ENCODE measurements at regions not wholly inside any gene's neighbourhood (a gene's known extent, or its start where the extent isn't known, plus 50 kb on each side); places are given as distances from the start of the nearest gene placed in this dataset.

DNA sequence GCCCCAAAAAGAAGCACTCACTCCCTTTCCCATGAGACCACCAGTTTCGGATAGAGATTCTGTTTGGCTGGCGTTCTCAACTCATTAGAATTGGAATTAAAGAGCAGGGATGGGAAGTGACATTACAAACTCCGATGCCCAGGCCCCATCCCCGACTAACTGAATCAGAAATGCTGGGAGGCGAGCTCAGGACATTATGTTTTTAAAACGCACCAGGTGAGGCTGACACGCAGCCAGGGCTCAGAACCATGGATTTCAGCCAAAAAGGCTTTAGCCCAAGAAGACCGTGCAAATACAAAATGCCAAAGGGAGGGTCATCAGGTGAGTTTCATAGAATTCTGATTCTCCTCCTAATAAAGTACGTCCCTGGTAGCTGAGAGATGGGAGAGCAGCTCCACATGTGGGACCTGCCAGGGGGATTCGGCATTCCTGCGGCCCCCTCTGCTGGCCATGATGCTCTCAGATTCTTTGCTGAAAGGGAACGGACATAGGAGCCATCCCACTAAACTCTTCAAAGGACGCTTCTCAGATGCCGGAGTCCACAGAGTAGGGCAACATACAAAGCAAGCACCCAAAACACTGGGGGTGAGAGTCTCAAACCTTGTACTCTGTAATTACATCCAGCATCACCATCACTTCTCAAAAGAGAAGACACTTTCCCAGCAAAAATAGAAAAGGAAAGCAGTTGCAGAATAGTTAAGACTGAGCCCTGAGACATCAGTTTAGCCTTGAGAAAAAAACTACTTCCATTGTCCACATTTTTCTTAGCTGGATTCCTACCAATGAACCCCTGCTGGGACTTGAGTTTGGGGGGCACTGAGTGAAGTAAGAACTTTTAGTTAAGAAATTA, 205.2 kb downstream of the BMP7 start:
- no peaks in the 10 kb centered on the region for H3K36me3 Mint-ChIP-seq (ENCODE audit: low read depth)
- no peak overlapping the region for H3K4me3 Mint-ChIP-seq
- H3K27ac Mint-ChIP-seq, result no peak overlapping the region
- no peaks in the 10 kb centered on the region for H3K9me3 Mint-ChIP-seq
- peaks cover 14% of the 10 kb centered on the region; the same call in 1 of the 2 replicates for H3K4me1 Mint-ChIP-seq (ENCODE audit: low read depth)
- no peak for DNase-seq
- TF ChIP-seq, protein P1, sequence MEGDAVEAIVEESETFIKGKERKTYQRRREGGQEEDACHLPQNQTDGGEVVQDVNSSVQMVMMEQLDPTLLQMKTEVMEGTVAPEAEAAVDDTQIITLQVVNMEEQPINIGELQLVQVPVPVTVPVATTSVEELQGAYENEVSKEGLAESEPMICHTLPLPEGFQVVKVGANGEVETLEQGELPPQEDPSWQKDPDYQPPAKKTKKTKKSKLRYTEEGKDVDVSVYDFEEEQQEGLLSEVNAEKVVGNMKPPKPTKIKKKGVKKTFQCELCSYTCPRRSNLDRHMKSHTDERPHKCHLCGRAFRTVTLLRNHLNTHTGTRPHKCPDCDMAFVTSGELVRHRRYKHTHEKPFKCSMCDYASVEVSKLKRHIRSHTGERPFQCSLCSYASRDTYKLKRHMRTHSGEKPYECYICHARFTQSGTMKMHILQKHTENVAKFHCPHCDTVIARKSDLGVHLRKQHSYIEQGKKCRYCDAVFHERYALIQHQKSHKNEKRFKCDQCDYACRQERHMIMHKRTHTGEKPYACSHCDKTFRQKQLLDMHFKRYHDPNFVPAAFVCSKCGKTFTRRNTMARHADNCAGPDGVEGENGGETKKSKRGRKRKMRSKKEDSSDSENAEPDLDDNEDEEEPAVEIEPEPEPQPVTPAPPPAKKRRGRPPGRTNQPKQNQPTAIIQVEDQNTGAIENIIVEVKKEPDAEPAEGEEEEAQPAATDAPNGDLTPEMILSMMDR (IDR thresholded peaks at IDR 0.05), result peak; percentile 58
- H3K27me3 Mint-ChIP-seq (ENCODE audit: insufficient read depth), result peaks cover 46% of the 10 kb centered on the region

DNA sequence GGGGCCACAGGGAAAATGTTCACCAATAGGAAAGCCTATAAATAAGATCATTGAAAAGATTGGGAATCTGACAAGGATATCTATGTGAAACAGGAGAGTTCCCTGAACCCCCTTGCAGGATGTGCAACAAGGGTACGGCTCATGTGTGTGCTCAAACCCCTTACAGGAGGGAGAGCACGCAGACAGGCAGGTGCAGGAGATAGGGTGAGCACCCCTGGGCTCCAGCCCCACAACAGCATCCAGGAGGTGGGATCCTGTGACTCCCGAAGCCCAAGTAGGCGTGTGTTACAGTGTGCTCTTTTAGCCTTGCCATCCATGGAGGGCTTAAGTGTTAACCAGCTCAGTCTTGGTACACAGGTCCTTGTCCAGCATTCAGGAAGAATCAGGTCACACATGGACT, 204.2 kb downstream of the BMP7 start:
- no peaks in the 10 kb centered on the region for H3K9me3 Mint-ChIP-seq
- peaks cover 14% of the 10 kb centered on the region; the same call in 1 of the 2 replicates for H3K4me1 Mint-ChIP-seq (ENCODE audit: low read depth)
- DNase-seq, result no peak
- TF ChIP-seq, protein P1 (IDR thresholded peaks at IDR 0.05), result no peak
- H3K27me3 Mint-ChIP-seq (ENCODE audit: insufficient read depth), result peaks cover 47% of the 10 kb centered on the region
- no peak overlapping the region for H3K27ac Mint-ChIP-seq
- H3K4me3 Mint-ChIP-seq, result no peak overlapping the region
- no peaks in the 10 kb centered on the region for H3K36me3 Mint-ChIP-seq (ENCODE audit: low read depth)

GRCh38 chr20:57062696-57063270, 203.7 kb downstream of the BMP7 start:
- H3K36me3 Mint-ChIP-seq (ENCODE audit: low read depth), result no peaks in the 10 kb centered on the region
- H3K27ac Mint-ChIP-seq, result no peak overlapping the region
- peaks cover 45% of the 10 kb centered on the region for H3K27me3 Mint-ChIP-seq (ENCODE audit: insufficient read depth)
- no peaks in the 10 kb centered on the region for H3K9me3 Mint-ChIP-seq
- H3K4me1 Mint-ChIP-seq (ENCODE audit: low read depth), result peaks cover 14% of the 10 kb centered on the region; the same call in 1 of the 2 replicates
- DNase-seq, result no peak
- TF ChIP-seq, protein P1 (IDR thresholded peaks at IDR 0.05), result no peak
- no peak overlapping the region for H3K4me3 Mint-ChIP-seq

DNA sequence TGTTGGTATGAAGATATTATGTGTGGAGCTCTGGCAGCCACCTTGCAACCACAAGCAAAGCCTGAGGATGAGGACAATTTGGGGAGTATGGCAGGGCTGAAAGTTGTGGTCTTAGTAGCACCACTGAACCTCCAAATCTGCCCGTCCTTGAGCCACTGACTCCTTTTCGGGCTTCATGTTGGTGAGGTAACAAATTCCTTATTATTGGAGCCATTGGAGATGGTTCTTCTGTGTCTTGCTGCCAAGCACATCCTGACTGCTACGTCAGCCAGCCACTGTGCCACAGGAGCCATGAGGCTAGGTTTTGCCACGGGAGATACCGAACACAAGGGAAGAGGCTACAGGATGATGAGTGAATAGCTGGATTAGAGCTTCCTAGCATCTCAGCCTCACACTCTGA, 201.6 kb downstream of the BMP7 start:
- TF ChIP-seq, protein P1 (IDR thresholded peaks at IDR 0.05), result no peak
- no peaks in the 10 kb centered on the region for H3K9me3 Mint-ChIP-seq
- no peak overlapping the region for H3K27ac Mint-ChIP-seq
- H3K4me3 Mint-ChIP-seq, result no peak overlapping the region
- H3K36me3 Mint-ChIP-seq (ENCODE audit: low read depth), result no peaks in the 10 kb centered on the region
- H3K27me3 Mint-ChIP-seq (ENCODE audit: insufficient read depth), result peaks cover 54% of the 10 kb centered on the region
- no peak for DNase-seq
- peaks cover 14% of the 10 kb centered on the region; the same call in 1 of the 2 replicates for H3K4me1 Mint-ChIP-seq (ENCODE audit: low read depth)

- no peak for DNase-seq
- Mint-ChIP-seq H3K9me3 (no peaks in the 10 kb centered on the region), H3K4me1 (ENCODE audit: low read depth) (peaks cover 9% of the 10 kb centered on the region; the same call in 1 of the 2 replicates), H3K27ac (no peak overlapping the region), H3K4me3 (peak overlapping the region; percentile 4; the same call in 1 of the 2 replicates), H3K36me3 (ENCODE audit: low read depth) (no peaks in the 10 kb centered on the region), H3K27me3 (ENCODE audit: insufficient read depth) (peaks cover 51% of the 10 kb centered on the region)
- TF ChIP-seq, protein P1 (IDR thresholded peaks at IDR 0.05), result no peak
Observed at GRCh38 chr20:57065646-57066045, 200.8 kb downstream of the BMP7 start.

Measured in HFFc6 (cell line).